ENCODE measurements at regions not wholly inside any gene's neighbourhood (a gene's known extent, or its start where the extent isn't known, plus 50 kb on each side); places are given as distances from the start of the nearest gene placed in this dataset.
"Not testable (repeated sequence)": the region's sequence is repeated elsewhere in the genome, so short reads cannot be mapped to it uniquely, and the experiment has no call there.

- not testable (repeated sequence) for DNase-seq
Measured at GRCh38 chr3:18516170-18516569, 91.0 kb upstream of the SATB1 start.

GRCh38 chr3:18513091-18513490 lies 88.0 kb upstream of the SATB1 start:
- no peak for DNase-seq

- no peak for DNase-seq
Measured at GRCh38 chr3:18512007-18512406, 86.9 kb upstream of the SATB1 start.

GRCh38 chr3:18510947-18511346 lies 85.8 kb upstream of the SATB1 start:
- no peak for DNase-seq

DNA sequence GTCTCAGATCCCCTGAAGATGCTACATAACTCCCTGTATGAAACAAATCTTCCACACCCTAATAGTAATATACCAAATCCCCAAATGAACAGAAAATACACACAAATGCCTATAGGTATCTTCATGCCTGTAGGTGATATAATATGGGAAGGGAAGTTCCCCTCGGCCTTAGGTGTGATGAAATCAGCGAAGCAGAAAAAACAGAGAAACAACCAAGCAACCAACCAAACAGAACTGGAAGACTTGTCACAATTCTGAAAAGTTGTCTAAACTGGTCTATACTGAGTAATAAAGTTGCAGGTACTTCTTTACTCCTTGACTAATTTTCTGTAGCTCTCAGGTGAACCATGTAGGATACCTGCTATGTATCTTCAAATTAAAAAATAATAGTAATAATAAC lies 82.2 kb upstream of the SATB1 start:
- DNase-seq = no peak

DNA sequence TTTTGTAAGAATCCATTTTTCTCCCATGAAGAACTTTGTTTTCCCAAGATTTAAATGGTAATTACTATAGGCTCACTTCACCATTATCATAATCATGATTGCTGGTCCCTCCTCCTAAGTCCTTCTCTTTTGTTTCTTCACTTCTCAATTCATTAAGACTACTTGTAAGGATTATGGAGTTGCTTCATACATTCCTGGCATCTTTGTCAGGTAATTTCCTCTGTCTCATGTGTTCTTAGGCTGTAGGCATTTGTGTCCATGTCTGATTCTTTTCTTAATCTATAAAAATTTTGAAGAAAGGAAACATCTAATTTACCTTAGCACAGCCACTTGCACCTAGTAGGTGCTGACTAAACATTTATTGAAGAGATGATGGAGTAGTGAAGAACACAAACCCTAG lies 79.9 kb upstream of the SATB1 start:
- DNase-seq = no peak

DNA sequence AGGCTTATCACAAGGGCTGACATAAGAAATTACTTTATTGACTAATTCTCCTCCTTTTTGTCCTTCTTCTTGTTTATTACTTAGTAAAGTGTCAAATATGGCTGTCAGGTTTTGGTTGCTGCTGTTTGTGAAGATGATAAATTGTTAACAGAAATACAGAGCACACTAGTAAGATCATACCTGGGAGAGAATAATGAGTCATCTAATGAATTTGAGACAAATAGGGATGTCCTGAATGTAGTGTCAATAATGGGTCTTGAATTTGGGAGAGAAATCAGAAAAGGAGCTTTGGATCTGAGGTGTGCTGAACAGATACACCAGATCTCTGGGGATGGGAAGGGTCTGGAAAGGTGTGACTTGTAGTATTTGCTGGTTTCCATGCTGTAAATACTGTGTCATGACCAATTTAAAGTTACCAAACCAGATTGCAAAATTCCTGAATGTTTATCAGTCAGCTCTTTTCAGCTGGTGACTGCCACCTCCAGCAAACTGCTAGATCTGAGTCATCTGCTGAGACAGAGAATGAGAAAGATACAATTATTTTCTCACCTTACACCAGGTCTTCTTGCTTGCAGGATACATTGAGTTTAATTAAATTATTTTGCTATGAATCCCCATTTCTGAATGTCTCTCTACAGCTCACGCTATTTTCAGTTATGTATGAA lies 76.7 kb upstream of the SATB1 start:
- no peak for DNase-seq

DNA sequence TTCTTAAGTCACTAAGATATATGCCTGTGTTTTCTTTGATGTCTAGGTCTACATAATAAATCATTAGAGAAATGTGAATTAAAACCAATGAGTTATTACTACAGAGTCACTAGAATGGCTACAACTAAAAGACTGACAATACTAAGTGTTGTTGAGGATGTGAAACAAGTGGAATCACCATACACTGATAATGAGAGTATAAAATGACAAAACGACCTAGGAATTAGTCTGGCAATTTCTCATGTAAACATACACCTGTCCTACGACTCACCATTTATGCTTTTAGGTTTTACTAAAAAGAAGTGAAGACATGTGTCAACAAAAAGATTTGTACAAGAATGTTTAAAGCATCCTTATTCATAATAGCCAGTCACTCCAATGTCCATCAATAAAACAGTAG lies 75.2 kb upstream of the SATB1 start:
- DNase-seq = no peak

- no peak for DNase-seq
Measured at GRCh38 chr3:18499301-18499700, 74.2 kb upstream of the SATB1 start.

DNA sequence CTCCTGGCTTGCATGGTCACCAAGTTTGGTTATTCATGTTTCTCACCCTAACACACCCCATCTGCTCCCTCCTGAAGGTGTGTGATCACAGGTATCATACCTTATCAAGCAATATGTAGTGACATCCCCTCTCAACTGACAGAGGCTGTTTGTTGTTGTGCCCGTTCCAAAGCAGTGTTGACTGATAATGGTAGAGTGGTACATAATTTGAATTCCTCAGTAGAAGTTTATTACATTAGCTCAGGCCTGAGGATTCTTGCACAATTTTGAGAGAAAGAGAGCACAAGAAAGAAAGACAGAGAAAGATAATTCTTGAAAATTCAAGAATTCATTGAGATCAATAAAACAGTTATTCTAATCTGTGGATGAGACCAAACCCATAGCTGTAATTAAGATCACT lies 69.1 kb upstream of the SATB1 start:
- no peak for DNase-seq

- no peak for DNase-seq
Measured at GRCh38 chr3:18489939-18490338, 64.8 kb upstream of the SATB1 start.

- no peak for DNase-seq
Measured at GRCh38 chr3:18483226-18483625, 58.1 kb upstream of the SATB1 start.

DNA sequence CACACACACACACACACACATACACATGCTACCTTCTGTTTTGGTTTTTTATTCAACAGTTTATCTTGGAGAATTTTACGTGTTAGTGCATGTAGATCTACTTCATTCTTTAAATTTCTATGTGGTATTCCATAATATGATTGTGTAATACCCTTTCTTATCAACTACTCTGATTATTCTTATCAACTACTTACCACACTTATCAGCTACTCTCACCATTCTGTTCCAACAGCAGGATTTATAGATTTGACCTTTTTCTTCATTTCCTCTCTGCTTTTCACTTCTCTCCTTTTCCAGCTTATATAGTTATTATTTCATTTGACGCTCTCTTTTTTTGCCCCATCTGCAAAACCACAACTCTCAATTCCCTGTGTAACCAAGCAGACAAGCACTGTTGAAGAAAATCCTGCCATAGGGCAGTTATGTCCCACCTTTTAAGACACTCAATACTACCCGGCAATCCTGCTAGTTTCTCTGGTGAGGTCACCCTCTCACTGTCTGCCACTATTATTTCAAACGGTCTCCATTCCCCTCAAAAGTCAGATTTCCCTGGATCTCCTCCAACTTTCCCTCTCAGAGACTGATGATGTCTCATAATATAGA lies 56.9 kb upstream of the SATB1 start:
- no peak for DNase-seq

DNA sequence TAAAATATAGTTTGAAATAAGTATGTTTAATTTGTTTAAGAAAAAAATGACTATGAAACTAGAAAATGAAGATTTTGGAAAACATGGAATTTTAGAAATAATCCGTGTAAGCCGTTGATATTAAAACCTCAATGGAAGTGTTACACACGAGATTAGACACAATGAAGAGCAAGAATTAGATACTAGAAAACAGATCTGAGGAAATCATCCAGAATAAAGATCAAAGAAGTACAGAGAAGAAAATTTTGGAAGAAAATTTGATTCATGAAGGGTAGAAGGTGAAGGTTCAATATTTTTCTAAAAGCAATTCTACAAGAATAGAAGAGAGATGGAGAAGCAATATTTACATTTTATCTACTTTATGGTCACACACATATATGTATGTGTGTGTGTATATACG lies 52.5 kb upstream of the SATB1 start:
- DNase-seq = no peak
